ENCODE measurements at regions not wholly inside any gene's neighbourhood (a gene's known extent, or its start where the extent isn't known, plus 50 kb on each side); places are given as distances from the start of the nearest gene placed in this dataset.

- Histone ChIP-seq H3K9me3 (ENCODE audit: control insufficient read depth, low read length) (no peaks in the 10 kb centered on the region), H3K4me1 (ENCODE audit: control insufficient read depth, insufficient read depth, low read length, poor library complexity, severe bottlenecking) (no peaks in the 10 kb centered on the region), H3K4me3 (ENCODE audit: insufficient read depth, low read depth, low read length, poor library complexity, severe bottlenecking) (no peak overlapping the region), H3K27me3 (replicated peaks; ENCODE audit: control insufficient read depth, insufficient read depth, low read length, poor library complexity, severe bottlenecking) (no peaks in the 10 kb centered on the region), H3K27ac (ENCODE audit: insufficient read depth, low read length, poor library complexity, severe bottlenecking) (no peak overlapping the region), H3K36me3 (ENCODE audit: control insufficient read depth, insufficient read depth, low read length) (no peaks in the 10 kb centered on the region)
- no peak for DNase-seq
These were observed 470.7 kb downstream of the TSHZ3 start for GRCh38 chr19:30878495-30878894.

- H3K9me3 ChIP-seq (ENCODE audit: control insufficient read depth, low read length): no peaks in the 10 kb centered on the region
- no peaks in the 10 kb centered on the region for H3K36me3 ChIP-seq (ENCODE audit: control insufficient read depth, insufficient read depth, low read length)
- no peaks in the 10 kb centered on the region for H3K27me3 ChIP-seq (replicated peaks; ENCODE audit: control insufficient read depth, insufficient read depth, low read length, poor library complexity, severe bottlenecking)
- H3K27ac ChIP-seq (ENCODE audit: insufficient read depth, low read length, poor library complexity, severe bottlenecking): no peak overlapping the region
- DNase-seq: no peak
- no peak overlapping the region for H3K4me3 ChIP-seq (ENCODE audit: insufficient read depth, low read depth, low read length, poor library complexity, severe bottlenecking)
- H3K4me1 ChIP-seq (ENCODE audit: control insufficient read depth, insufficient read depth, low read length, poor library complexity, severe bottlenecking): no peaks in the 10 kb centered on the region
These were observed 471.5 kb downstream of the TSHZ3 start for GRCh38 chr19:30877661-30878113.

- Histone ChIP-seq H3K9me3 (ENCODE audit: control insufficient read depth, low read length) (no peaks in the 10 kb centered on the region), H3K27ac (ENCODE audit: insufficient read depth, low read length, poor library complexity, severe bottlenecking) (no peak overlapping the region), H3K27me3 (replicated peaks; ENCODE audit: control insufficient read depth, insufficient read depth, low read length, poor library complexity, severe bottlenecking) (no peaks in the 10 kb centered on the region), H3K36me3 (ENCODE audit: control insufficient read depth, insufficient read depth, low read length) (no peaks in the 10 kb centered on the region), H3K4me1 (ENCODE audit: control insufficient read depth, insufficient read depth, low read length, poor library complexity, severe bottlenecking) (no peaks in the 10 kb centered on the region), H3K4me3 (ENCODE audit: insufficient read depth, low read depth, low read length, poor library complexity, severe bottlenecking) (no peak overlapping the region)
- DNase-seq: no peak
These were observed 475.5 kb downstream of the TSHZ3 start for GRCh38 chr19:30873691-30874090.

- no peak overlapping the region for H3K4me3 ChIP-seq (ENCODE audit: insufficient read depth, low read depth, low read length, poor library complexity, severe bottlenecking)
- H3K27ac ChIP-seq (ENCODE audit: insufficient read depth, low read length, poor library complexity, severe bottlenecking): no peak overlapping the region
- H3K27me3 ChIP-seq (replicated peaks; ENCODE audit: control insufficient read depth, insufficient read depth, low read length, poor library complexity, severe bottlenecking): no peaks in the 10 kb centered on the region
- H3K36me3 ChIP-seq (ENCODE audit: control insufficient read depth, insufficient read depth, low read length): no peaks in the 10 kb centered on the region
- no peak for DNase-seq
- no peaks in the 10 kb centered on the region for H3K9me3 ChIP-seq (ENCODE audit: control insufficient read depth, low read length)
- H3K4me1 ChIP-seq (ENCODE audit: control insufficient read depth, insufficient read depth, low read length, poor library complexity, severe bottlenecking): no peaks in the 10 kb centered on the region
These were observed 476.2 kb downstream of the TSHZ3 start for GRCh38 chr19:30873003-30873402.

GRCh38 chr19:30871979-30872378 is 477.3 kb downstream of the TSHZ3 start:
- Histone ChIP-seq H3K4me3 (ENCODE audit: insufficient read depth, low read depth, low read length, poor library complexity, severe bottlenecking) (no peak overlapping the region), H3K27ac (ENCODE audit: insufficient read depth, low read length, poor library complexity, severe bottlenecking) (no peak overlapping the region), H3K4me1 (ENCODE audit: control insufficient read depth, insufficient read depth, low read length, poor library complexity, severe bottlenecking) (no peaks in the 10 kb centered on the region), H3K36me3 (ENCODE audit: control insufficient read depth, insufficient read depth, low read length) (no peaks in the 10 kb centered on the region), H3K27me3 (replicated peaks; ENCODE audit: control insufficient read depth, insufficient read depth, low read length, poor library complexity, severe bottlenecking) (no peaks in the 10 kb centered on the region), H3K9me3 (ENCODE audit: control insufficient read depth, low read length) (no peaks in the 10 kb centered on the region)
- no peak for DNase-seq

GRCh38 chr19:30870876-30871275 is 478.4 kb downstream of the TSHZ3 start:
- DNase-seq: no peak
- no peaks in the 10 kb centered on the region for H3K9me3 ChIP-seq (ENCODE audit: control insufficient read depth, low read length)
- no peak overlapping the region for H3K27ac ChIP-seq (ENCODE audit: insufficient read depth, low read length, poor library complexity, severe bottlenecking)
- no peaks in the 10 kb centered on the region for H3K4me1 ChIP-seq (ENCODE audit: control insufficient read depth, insufficient read depth, low read length, poor library complexity, severe bottlenecking)
- no peaks in the 10 kb centered on the region for H3K36me3 ChIP-seq (ENCODE audit: control insufficient read depth, insufficient read depth, low read length)
- H3K27me3 ChIP-seq (replicated peaks; ENCODE audit: control insufficient read depth, insufficient read depth, low read length, poor library complexity, severe bottlenecking): no peaks in the 10 kb centered on the region
- H3K4me3 ChIP-seq (ENCODE audit: insufficient read depth, low read depth, low read length, poor library complexity, severe bottlenecking): no peak overlapping the region

GRCh38 chr19:30865511-30865910 is 483.7 kb downstream of the TSHZ3 start:
- Histone ChIP-seq H3K9me3 (ENCODE audit: control insufficient read depth, low read length) (no peaks in the 10 kb centered on the region), H3K27ac (ENCODE audit: insufficient read depth, low read length, poor library complexity, severe bottlenecking) (no peak overlapping the region), H3K4me1 (ENCODE audit: control insufficient read depth, insufficient read depth, low read length, poor library complexity, severe bottlenecking) (no peaks in the 10 kb centered on the region), H3K27me3 (replicated peaks; ENCODE audit: control insufficient read depth, insufficient read depth, low read length, poor library complexity, severe bottlenecking) (no peaks in the 10 kb centered on the region), H3K4me3 (ENCODE audit: insufficient read depth, low read depth, low read length, poor library complexity, severe bottlenecking) (no peak overlapping the region), H3K36me3 (ENCODE audit: control insufficient read depth, insufficient read depth, low read length) (no peaks in the 10 kb centered on the region)
- DNase-seq: no peak

GRCh38 chr19:30864391-30865215 is 484.6 kb downstream of the TSHZ3 start:
- Histone ChIP-seq H3K4me3 (ENCODE audit: insufficient read depth, low read depth, low read length, poor library complexity, severe bottlenecking) (no peak overlapping the region), H3K36me3 (ENCODE audit: control insufficient read depth, insufficient read depth, low read length) (no peaks in the 10 kb centered on the region), H3K4me1 (ENCODE audit: control insufficient read depth, insufficient read depth, low read length, poor library complexity, severe bottlenecking) (no peaks in the 10 kb centered on the region), H3K27ac (ENCODE audit: insufficient read depth, low read length, poor library complexity, severe bottlenecking) (no peak overlapping the region), H3K27me3 (replicated peaks; ENCODE audit: control insufficient read depth, insufficient read depth, low read length, poor library complexity, severe bottlenecking) (no peaks in the 10 kb centered on the region), H3K9me3 (ENCODE audit: control insufficient read depth, low read length) (no peaks in the 10 kb centered on the region)
- no peak for DNase-seq

GRCh38 chr19:30862876-30863275 is 486.4 kb downstream of the TSHZ3 start:
- no peaks in the 10 kb centered on the region for H3K36me3 ChIP-seq (ENCODE audit: control insufficient read depth, insufficient read depth, low read length)
- H3K27me3 ChIP-seq (replicated peaks; ENCODE audit: control insufficient read depth, insufficient read depth, low read length, poor library complexity, severe bottlenecking): no peaks in the 10 kb centered on the region
- no peak for DNase-seq
- no peaks in the 10 kb centered on the region for H3K4me1 ChIP-seq (ENCODE audit: control insufficient read depth, insufficient read depth, low read length, poor library complexity, severe bottlenecking)
- no peak overlapping the region for H3K27ac ChIP-seq (ENCODE audit: insufficient read depth, low read length, poor library complexity, severe bottlenecking)
- no peaks in the 10 kb centered on the region for H3K9me3 ChIP-seq (ENCODE audit: control insufficient read depth, low read length)
- H3K4me3 ChIP-seq (ENCODE audit: insufficient read depth, low read depth, low read length, poor library complexity, severe bottlenecking): no peak overlapping the region

GRCh38 chr19:30861919-30862318 is 487.3 kb downstream of the TSHZ3 start:
- H3K27me3 ChIP-seq (replicated peaks; ENCODE audit: control insufficient read depth, insufficient read depth, low read length, poor library complexity, severe bottlenecking): no peaks in the 10 kb centered on the region
- no peak for DNase-seq
- H3K27ac ChIP-seq (ENCODE audit: insufficient read depth, low read length, poor library complexity, severe bottlenecking): no peak overlapping the region
- H3K4me3 ChIP-seq (ENCODE audit: insufficient read depth, low read depth, low read length, poor library complexity, severe bottlenecking): no peak overlapping the region
- H3K36me3 ChIP-seq (ENCODE audit: control insufficient read depth, insufficient read depth, low read length): no peaks in the 10 kb centered on the region
- H3K9me3 ChIP-seq (ENCODE audit: control insufficient read depth, low read length): no peaks in the 10 kb centered on the region
- no peaks in the 10 kb centered on the region for H3K4me1 ChIP-seq (ENCODE audit: control insufficient read depth, insufficient read depth, low read length, poor library complexity, severe bottlenecking)

All from effector memory CD4-positive, alpha-beta T cell (primary cell).